ENCODE measurements at regions not wholly inside any gene's neighbourhood (a gene's known extent, or its start where the extent isn't known, plus 50 kb on each side); places are given as distances from the start of the nearest gene placed in this dataset.

- DNase-seq (ENCODE audit: low read depth) = no peak
Measured at GRCh38 chr16:86683441-86684194, 105.3 kb downstream of the FOXL1 start.

- no peak for DNase-seq (ENCODE audit: low read depth)
Measured at GRCh38 chr16:86685076-86685475, 106.7 kb downstream of the FOXL1 start.

GRCh38 chr16:86690970-86691369 is 112.6 kb downstream of the FOXL1 start:
- DNase-seq (ENCODE audit: low read depth) = no peak

DNA sequence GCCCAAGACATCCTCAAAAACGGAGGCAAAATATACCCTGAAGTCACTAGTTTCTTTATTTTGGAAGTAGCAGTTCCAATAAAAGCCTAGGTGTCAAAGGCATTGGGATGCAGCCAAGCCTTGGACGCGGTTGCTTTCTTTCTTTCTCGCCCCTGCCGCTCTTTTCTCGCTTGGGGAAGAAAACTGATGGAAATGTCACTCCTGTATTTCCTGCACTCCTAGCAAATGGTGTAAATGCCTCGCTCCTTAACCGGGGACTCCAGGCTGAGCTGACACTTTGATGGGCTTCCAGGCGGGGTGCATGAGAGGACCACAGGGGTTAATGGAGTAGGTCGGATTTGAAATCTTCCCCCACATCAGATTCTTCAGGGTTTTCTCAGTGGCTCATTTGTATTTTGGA is 114.1 kb downstream of the FOXL1 start:
- DNase-seq (ENCODE audit: low read depth) = no peak

DNA sequence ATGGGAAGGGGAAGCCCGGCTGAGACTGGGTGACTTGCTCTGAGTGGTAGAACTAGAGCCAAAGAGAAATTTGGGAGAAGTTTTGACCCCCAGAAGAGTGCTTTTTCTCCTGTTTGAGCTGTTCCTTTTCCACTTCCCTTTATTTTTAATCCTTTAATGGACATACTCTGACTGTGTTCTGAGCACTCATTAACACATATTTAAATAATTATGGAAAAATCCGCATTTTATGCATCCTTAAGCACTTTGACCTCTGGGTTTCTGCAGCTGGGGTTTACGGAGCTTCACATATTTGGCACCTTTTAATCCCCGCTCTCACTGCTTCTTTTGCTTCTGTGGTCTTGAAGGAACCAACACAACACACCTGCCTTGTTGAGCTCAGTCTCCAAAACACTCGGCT is 114.7 kb downstream of the FOXL1 start:
- DNase-seq (ENCODE audit: low read depth) = no peak

DNA sequence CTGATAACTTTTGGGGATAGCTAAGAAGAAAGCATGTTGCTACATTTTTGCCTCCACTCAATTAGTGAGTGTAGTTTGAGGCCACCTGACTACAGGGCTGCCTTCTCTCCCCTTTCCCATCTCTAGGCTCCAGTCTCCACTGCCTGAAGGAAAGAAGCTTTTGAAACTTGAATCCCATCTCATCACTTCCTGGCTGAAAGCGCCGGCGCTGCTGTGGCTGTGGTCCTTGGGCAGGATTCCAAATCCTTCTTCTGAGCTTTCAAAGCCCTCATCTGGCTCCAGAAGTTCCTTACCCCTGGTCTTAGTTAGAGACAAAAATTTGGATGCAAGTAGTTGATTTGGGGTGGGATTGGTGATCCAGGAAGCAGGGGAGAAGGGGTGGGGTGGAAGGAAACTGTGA is 119.4 kb downstream of the FOXL1 start:
- no peak for DNase-seq (ENCODE audit: low read depth)

- no peak for DNase-seq (ENCODE audit: low read depth)
Measured at GRCh38 chr16:86700046-86700945, 121.9 kb downstream of the FOXL1 start.

GRCh38 chr16:86701286-86701975 is 123.1 kb downstream of the FOXL1 start:
- no peak for DNase-seq (ENCODE audit: low read depth)

- DNase-seq (ENCODE audit: low read depth) = no peak
Measured at GRCh38 chr16:86702824-86703588, 124.7 kb downstream of the FOXL1 start.

GRCh38 chr16:86704516-86704915 is 126.2 kb downstream of the FOXL1 start:
- DNase-seq (ENCODE audit: low read depth) = no peak

- no peak for DNase-seq (ENCODE audit: low read depth)
Measured at GRCh38 chr16:86706726-86707125, 128.4 kb downstream of the FOXL1 start.

DNA sequence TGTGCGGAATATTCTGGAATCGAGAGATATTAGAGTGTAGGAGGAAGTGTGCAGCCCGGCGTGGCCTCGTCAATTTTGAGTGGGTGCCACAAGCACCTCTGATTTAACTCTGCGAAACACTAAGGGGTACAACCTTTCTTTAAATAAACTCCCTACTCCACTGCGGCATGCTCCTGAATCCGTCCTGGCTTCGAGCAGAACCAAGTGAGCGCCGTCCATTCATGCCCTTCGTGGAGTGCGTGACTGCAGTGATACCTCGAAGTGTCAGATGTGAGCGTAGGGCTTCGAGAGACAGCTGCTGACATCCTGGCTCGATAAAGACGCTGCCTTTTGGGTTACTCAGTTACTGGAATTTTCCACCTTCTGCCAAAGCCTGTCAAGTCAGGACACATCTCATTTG is 128.8 kb downstream of the FOXL1 start:
- DNase-seq (ENCODE audit: low read depth) = no peak

- DNase-seq (ENCODE audit: low read depth) = no peak
Measured at GRCh38 chr16:86707581-86707980, 129.2 kb downstream of the FOXL1 start.

DNA sequence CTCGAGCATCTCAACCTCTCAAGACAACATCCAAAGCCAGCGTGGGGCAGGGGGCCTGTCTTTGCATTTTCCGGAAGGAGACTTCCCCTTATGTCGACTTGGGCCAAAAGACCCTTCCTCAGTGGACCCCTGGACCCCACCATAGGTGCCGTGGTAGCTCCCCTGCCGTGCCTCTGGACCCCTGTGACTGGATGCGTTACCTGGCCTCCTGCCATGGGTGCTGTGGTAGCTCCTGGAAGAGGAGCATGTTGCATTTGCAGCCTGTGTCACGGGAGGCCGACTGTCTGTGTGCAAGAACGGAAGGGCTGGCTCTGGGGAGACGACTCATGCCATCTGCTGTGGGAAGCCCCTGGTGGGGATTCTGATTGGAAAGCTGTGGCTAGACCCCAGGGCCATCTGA is 130.1 kb downstream of the FOXL1 start:
- DNase-seq (ENCODE audit: low read depth) = no peak

GRCh38 chr16:86709103-86709502 is 130.8 kb downstream of the FOXL1 start:
- DNase-seq (ENCODE audit: low read depth) = no peak

DNA sequence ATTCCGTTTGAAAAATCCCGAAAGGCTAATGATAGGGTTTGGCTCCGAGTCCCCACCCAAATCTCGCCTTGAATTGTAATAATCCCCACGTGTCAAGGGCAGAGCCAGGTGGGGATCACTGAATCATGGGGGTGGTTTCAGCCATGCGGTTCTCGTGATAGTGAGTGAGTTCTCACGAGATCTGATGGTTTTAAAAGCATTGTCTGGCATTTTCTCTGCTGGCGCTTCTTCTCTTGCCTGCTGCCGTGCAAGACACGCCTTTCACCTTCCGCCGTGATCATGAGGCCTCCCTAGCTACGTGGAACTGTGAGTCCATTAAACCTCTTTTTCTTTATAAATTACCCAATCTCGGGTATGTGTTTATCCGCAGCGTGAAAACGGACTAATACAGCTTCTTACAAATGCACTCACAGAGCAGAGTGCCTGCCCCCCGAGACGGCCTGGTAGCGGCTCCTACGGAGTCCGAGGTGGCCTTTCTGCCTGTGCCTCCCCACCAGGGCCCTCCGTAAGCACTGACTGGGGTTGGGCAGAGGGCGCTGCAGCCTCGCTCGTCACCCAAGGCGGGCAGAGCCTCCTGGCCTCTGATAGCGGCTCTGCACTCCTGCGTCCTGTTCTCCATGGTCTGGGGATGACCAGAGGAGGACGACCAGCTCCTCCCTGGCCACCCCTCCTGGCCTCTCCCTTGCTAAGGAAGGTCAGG is 131.7 kb downstream of the FOXL1 start:
- no peak for DNase-seq (ENCODE audit: low read depth)

GRCh38 chr16:86710602-86710950 is 132.2 kb downstream of the FOXL1 start:
- DNase-seq (ENCODE audit: low read depth) = no peak

GRCh38 chr16:86712158-86713009 is 134.0 kb downstream of the FOXL1 start:
- DNase-seq (ENCODE audit: low read depth) = no peak

DNA sequence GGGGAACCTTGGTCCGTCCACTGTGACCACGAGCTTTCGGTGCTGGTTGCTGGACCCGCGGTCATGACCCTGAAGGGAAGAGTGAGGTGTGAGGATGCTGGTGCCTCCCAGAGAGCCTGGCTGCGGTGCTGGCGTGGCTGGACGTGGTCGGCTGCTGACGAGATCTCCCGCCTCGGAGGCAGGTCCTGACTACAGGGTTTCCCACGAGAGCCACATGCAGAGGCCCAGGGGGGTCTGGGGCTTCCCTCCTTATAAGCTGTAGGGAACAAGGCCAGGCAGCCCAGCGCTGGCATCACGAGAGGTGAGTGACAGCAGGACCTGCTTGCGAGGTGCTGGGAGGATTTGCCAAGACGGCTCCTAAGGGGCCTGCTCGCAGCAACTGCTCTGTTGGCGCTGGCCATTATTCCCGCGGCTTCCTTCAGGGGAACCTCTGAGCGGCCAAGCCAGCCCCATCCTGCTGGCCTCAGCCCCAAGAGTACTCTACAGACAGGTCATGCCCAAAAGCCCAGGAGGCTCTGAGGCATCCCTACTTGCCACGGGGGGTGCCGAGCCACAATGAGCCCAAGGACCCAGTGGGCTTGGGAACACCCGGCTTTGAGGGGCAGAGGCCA is 134.8 kb downstream of the FOXL1 start:
- DNase-seq (ENCODE audit: low read depth) = no peak

DNA sequence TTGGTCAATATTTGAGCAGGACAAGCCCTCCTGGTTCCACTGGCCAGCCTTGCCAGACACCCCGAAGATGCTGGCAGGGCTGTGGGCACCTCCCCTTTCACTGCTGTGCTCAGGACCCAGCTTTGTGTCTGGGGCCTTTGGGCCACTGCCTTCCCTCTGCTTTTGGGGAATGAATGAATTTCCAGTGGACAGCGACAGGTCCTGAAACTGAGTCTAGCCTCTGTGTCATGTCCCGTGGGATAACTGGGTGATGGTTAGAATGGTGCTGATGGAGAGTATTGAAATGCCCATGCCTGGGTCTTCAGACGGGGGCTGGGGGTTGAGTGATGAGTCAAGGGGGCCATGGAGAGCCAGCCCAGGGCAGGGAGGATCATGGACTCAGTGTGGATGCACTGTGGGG is 135.8 kb downstream of the FOXL1 start:
- no peak for DNase-seq (ENCODE audit: low read depth)
